Parathyroid adenoma (tissue), 2 donors: ENCODE measurements at regions not wholly inside any gene's neighbourhood (a gene's known extent, or its start where the extent isn't known, plus 50 kb on each side); places are given as distances from the start of the nearest gene placed in this dataset.

Experiments used
- H2AFZ ChIP-seq: fragments of 300-600 bp; sonication (generic); one replicate; pipeline ENCODE4 v1.7.0; 2017; ENCODE audit warnings: antibody characterized with exemption, mild to moderate bottlenecking
- H3K27ac ChIP-seq: fragments of 300-600 bp; sonication (generic); one replicate; pipeline ENCODE4 v1.7.0; 2017
- H3K27me3 ChIP-seq: fragments of 300-600 bp; sonication (generic); one replicate; pipeline ENCODE4 v1.7.0; 2017; ENCODE audit warnings: low read length; ENCODE audit not compliant: control insufficient read depth, insufficient read depth
- H3K36me3 ChIP-seq: fragments of 300-600 bp; sonication (generic); one replicate; pipeline ENCODE4 v1.7.0; 2017; ENCODE audit warnings: low read length; ENCODE audit not compliant: control insufficient read depth, insufficient read depth
- H3K4me1 ChIP-seq: fragments of 300-600 bp; sonication (generic); one replicate; pipeline ENCODE4 v1.7.0; 2017; ENCODE audit warnings: control low read depth
- H3K4me2 ChIP-seq: fragments of 300-600 bp; sonication (generic); one replicate; pipeline ENCODE4 v1.7.0; 2017; ENCODE audit warnings: low read length
- H3K4me3 ChIP-seq: fragments of 300-600 bp; sonication (generic); one replicate; pipeline ENCODE4 v1.7.0; 2017; ENCODE audit warnings: low read depth, low read length
- H3K79me2 ChIP-seq: fragments of 300-600 bp; sonication (generic); one replicate; pipeline ENCODE4 v1.7.0; 2017; ENCODE audit warnings: control low read depth
- H3K9ac ChIP-seq: fragments of 300-600 bp; sonication (generic); one replicate; pipeline ENCODE4 v1.7.0; 2017; ENCODE audit warnings: mild to moderate bottlenecking
- H3K9me3 ChIP-seq: fragments of 300-600 bp; sonication (generic); one replicate; pipeline ENCODE4 v1.7.0; 2017; ENCODE audit warnings: low read length; ENCODE audit not compliant: control insufficient read depth
- TF ChIP-seq, protein P1 (sequence below): fragments of 300-600 bp; sonication (generic); IDR thresholded peaks from one replicate; pipeline ENCODE4 v1.7.0; 2017; ENCODE audit warnings: antibody characterized with exemption, mild to moderate bottlenecking
- donor health status: primary hyperparathyroidism.

GRCh38 chr10:131490991-131491594 lies 179.6 kb upstream of the TCERG1L start:
- Histone ChIP-seq H3K4me2 (no peak overlapping the region), H3K27me3 (no peaks in the 10 kb centered on the region), H3K79me2 (no peaks in the 10 kb centered on the region), H3K9me3 (no peaks in the 10 kb centered on the region), H3K36me3 (no peaks in the 10 kb centered on the region), H3K4me1 (no peaks in the 10 kb centered on the region), H2AFZ (no peak overlapping the region), H3K9ac (no peak overlapping the region), H3K4me3 (no peak overlapping the region), H3K27ac (no peak overlapping the region)
- TF ChIP-seq, protein P1, sequence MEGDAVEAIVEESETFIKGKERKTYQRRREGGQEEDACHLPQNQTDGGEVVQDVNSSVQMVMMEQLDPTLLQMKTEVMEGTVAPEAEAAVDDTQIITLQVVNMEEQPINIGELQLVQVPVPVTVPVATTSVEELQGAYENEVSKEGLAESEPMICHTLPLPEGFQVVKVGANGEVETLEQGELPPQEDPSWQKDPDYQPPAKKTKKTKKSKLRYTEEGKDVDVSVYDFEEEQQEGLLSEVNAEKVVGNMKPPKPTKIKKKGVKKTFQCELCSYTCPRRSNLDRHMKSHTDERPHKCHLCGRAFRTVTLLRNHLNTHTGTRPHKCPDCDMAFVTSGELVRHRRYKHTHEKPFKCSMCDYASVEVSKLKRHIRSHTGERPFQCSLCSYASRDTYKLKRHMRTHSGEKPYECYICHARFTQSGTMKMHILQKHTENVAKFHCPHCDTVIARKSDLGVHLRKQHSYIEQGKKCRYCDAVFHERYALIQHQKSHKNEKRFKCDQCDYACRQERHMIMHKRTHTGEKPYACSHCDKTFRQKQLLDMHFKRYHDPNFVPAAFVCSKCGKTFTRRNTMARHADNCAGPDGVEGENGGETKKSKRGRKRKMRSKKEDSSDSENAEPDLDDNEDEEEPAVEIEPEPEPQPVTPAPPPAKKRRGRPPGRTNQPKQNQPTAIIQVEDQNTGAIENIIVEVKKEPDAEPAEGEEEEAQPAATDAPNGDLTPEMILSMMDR, result no peak

DNA sequence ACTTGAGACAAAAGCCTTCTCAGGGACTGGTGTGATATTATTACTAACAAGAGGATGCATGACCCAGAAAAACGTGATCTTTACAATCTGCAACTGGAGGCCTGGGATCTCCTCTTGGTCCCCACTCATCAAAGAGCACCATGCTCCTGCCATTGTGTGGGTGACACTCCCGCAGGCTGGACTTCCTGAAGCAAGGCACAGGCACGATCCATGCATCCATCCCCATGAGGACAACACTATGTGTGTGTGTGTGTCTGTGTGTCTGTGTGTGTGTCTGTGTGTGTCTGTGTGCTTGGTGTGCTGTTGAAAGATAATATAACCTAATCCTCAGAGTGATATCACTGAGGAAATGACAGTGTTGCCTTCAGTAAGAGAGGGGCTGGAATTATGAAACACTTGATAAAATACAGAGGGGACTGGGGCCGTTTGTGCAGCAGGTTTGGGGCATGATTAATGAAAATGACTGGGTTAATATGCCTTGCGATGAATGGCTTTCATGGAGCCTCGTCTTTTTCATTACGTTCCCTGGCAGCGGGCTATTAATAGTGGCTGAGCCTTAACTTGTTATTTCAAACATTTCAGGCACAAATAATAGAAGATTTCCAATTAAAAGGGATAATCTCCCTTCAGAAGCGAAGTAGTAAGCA lies 180.8 kb upstream of the TCERG1L start:
- Histone ChIP-seq H3K36me3 (no peaks in the 10 kb centered on the region), H3K4me3 (no peak overlapping the region), H3K27ac (no peak overlapping the region), H3K9ac (no peak overlapping the region), H3K4me1 (no peaks in the 10 kb centered on the region), H3K79me2 (no peaks in the 10 kb centered on the region), H2AFZ (no peak overlapping the region), H3K4me2 (no peak overlapping the region), H3K9me3 (no peaks in the 10 kb centered on the region), H3K27me3 (no peaks in the 10 kb centered on the region)
- TF ChIP-seq, protein P1, result no peak

DNA sequence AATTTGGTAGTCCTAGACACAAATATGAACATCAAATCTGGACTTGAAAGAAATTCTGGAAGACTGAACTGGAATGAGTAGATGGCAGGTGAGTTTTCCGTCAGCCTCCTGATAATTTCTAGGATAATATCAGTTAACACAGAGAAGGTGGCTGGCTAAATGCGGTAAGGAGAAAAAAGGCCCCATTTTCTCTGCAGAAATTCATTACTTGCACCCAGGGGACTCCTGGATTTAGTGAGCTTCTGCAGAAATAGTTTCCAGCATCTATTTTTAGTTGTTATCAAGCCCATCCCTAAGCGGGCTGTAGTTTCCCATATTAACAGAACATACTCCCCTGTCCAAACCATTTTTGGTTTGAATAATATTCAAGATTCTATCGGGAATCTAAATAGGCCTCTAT lies 181.9 kb upstream of the TCERG1L start:
- no peak overlapping the region for H3K4me2 ChIP-seq
- no peak overlapping the region for H3K9ac ChIP-seq
- H3K9me3 ChIP-seq, result no peaks in the 10 kb centered on the region
- TF ChIP-seq, protein P1, result no peak
- no peak overlapping the region for H3K4me3 ChIP-seq
- no peaks in the 10 kb centered on the region for H3K36me3 ChIP-seq
- no peaks in the 10 kb centered on the region for H3K79me2 ChIP-seq
- H3K4me1 ChIP-seq, result no peaks in the 10 kb centered on the region
- no peak overlapping the region for H3K27ac ChIP-seq
- no peaks in the 10 kb centered on the region for H3K27me3 ChIP-seq
- no peak overlapping the region for H2AFZ ChIP-seq

GRCh38 chr10:131494451-131494850 lies 182.9 kb upstream of the TCERG1L start:
- H3K4me2 ChIP-seq, result no peak overlapping the region
- H3K4me3 ChIP-seq, result no peak overlapping the region
- H3K27me3 ChIP-seq, result no peaks in the 10 kb centered on the region
- H3K4me1 ChIP-seq, result no peaks in the 10 kb centered on the region
- no peak overlapping the region for H3K27ac ChIP-seq
- H3K9me3 ChIP-seq, result no peaks in the 10 kb centered on the region
- H3K79me2 ChIP-seq, result no peaks in the 10 kb centered on the region
- TF ChIP-seq, protein P1, result no peak
- no peaks in the 10 kb centered on the region for H3K36me3 ChIP-seq
- H2AFZ ChIP-seq, result no peak overlapping the region
- no peak overlapping the region for H3K9ac ChIP-seq

- Histone ChIP-seq H3K27ac (no peak overlapping the region), H3K36me3 (no peaks in the 10 kb centered on the region), H2AFZ (no peak overlapping the region), H3K4me2 (no peak overlapping the region), H3K9ac (no peak overlapping the region), H3K79me2 (no peaks in the 10 kb centered on the region), H3K4me1 (no peaks in the 10 kb centered on the region), H3K9me3 (no peaks in the 10 kb centered on the region), H3K27me3 (no peaks in the 10 kb centered on the region), H3K4me3 (no peak overlapping the region)
- TF ChIP-seq, protein P1, result no peak
Measured at GRCh38 chr10:131495224-131495623, 183.7 kb upstream of the TCERG1L start.
